NT2/D1 (cell line): ENCODE measurements at regions not wholly inside any gene's neighbourhood (a gene's known extent, or its start where the extent isn't known, plus 50 kb on each side); places are given as distances from the start of the nearest gene placed in this dataset.
A peak's percentile ranks its signal among the peaks of the same experiment; 100 is the strongest.

Source experiments
- DNase-seq: peaks from one replicate; pipeline ENCODE4 v3.0.0-alpha.2; 2011; ENCODE audit warnings: low read depth, low spot score
- H3K27me3 ChIP-seq: 2 replicates; pipeline ENCODE4 v1.6.0; 2011; ENCODE audit warnings: mild to moderate bottlenecking; ENCODE audit not compliant: insufficient read length, insufficient read depth
- H3K36me3 ChIP-seq: 2 replicates; pipeline ENCODE4 v1.6.1; 2011; ENCODE audit warnings: mild to moderate bottlenecking, low read length, mixed read lengths; ENCODE audit not compliant: insufficient read depth, insufficient read length
- H3K4me1 ChIP-seq: 2 replicates; pipeline ENCODE4 v1.5.1; 2011; ENCODE audit not compliant: insufficient read depth, insufficient read length
- H3K4me3 ChIP-seq: 2 replicates; pipeline ENCODE4 v1.5.1; 2011; ENCODE audit warnings: low read depth; ENCODE audit not compliant: insufficient read length
- H3K9ac ChIP-seq: 2 replicates; pipeline ENCODE4 v1.6.0; 2011; ENCODE audit warnings: low read depth; ENCODE audit not compliant: insufficient read length
- H3K9me3 ChIP-seq: 2 replicates; pipeline ENCODE4 v1.5.1; 2011; ENCODE audit warnings: mild to moderate bottlenecking, low read length; ENCODE audit not compliant: insufficient read depth
- SUZ12 ChIP-seq: IDR thresholded peaks from 2 replicates; pipeline ENCODE4 v1.6.1; 2011; ENCODE audit not compliant: insufficient read length, insufficient read depth; ENCODE audit errors: extremely low read depth
- YY1 ChIP-seq: IDR thresholded peaks from 2 replicates; pipeline ENCODE4 v1.6.1; 2011; ENCODE audit not compliant: insufficient read length, insufficient read depth
- ZNF274 ChIP-seq: IDR thresholded peaks from 2 replicates; pipeline ENCODE4 v1.6.1; 2011; ENCODE audit warnings: mild to moderate bottlenecking, low read depth, low read length

DNA sequence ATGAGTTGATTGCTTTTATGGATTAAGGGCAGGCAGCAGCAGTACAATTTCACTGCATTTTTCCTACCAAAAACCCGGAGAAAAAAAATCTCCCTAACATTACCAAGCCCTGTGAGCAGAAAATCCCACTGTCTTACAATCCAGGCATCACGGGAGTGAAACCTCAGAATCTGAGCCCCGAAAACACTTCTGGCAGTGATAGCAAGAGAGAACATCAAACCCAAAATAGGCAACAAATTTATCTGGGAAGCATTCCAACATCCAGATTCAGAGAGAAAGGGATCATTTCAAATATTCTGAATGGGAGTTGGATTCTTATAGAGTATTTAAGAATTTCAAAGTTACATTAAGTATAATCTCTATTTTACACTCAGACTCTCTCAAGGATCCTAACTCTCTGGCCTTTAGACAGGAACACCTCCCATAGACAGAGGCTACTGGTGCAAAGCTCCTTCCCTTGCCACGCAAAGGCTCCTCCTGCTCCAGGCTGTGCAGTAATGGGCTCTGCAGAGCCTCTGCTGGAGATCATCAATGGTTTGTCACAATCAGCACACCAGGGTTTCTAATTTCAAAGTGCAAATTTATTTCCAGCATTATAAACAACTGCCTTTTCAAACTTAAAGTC, 256.9 kb downstream of the PARM1 start:
- no peak for DNase-seq
- TF ChIP-seq ZNF274 (no peak), YY1 (no peak), SUZ12 (no peak)
- Histone ChIP-seq H3K36me3 (no peaks in the 10 kb centered on the region), H3K4me3 (no peak overlapping the region), H3K27me3 (no peaks in the 10 kb centered on the region), H3K9ac (no peak overlapping the region), H3K4me1 (no peaks in the 10 kb centered on the region), H3K9me3 (no peaks in the 10 kb centered on the region)

DNA sequence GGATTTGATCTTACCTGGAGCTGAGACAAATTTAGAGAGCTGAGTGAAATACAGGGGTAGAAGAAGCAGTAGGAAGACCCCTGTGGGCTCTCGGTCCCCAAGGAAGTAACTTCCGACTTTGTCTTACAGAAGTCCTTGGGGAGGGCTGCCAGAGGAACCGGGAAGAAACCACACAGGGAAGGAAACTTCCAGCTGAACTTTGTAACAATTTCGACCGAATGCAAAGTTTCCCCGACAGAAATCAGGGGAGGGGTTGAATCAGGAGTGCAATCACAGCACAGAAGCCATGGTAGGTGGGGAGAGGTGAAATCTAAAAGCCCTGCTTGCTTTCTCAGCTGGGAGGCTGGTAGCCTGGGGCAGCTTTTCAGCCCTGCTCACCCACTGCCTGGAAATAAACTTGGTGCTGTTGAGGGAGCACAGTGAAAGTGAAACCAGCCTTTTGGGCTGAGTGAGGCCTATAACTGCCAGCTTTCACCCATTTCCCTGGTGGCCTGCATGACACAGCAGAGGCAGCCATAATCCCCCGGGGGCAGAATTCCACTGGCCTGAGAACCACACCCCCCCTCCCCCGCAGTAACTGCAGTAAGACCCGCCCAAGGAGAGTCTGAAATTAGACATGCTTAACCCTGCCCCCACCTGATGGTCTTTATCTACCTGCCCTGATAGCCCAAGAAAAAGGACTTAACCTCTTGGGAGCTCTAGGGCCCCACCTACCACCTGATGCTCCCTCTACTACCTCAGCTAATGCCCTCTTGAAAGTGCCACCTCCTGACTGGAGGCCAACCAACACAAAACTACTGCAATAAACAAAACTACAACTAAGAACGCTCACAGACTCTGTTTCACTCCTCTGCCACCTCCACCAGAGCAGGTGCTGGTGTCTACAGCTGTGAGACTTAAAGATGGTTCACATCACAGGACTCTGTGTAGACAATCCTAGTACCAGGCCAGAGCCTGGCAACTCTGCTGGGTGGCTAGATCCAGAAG, 248.2 kb downstream of the PARM1 start:
- H3K27me3 ChIP-seq = no peaks in the 10 kb centered on the region
- 0 out of 2 replicates have a peak, but pooled peaks cover 5% of the 10 kb centered on the region for H3K9me3 ChIP-seq
- TF ChIP-seq ZNF274 (no peak), SUZ12 (no peak), YY1 (peak; percentile 33)
- H3K36me3 ChIP-seq = no peaks in the 10 kb centered on the region
- H3K4me1 ChIP-seq = no peaks in the 10 kb centered on the region
- no peak for DNase-seq
- peak overlapping the region; percentile 24 for H3K9ac ChIP-seq
- peak overlapping the region; percentile 11 for H3K4me3 ChIP-seq

DNA sequence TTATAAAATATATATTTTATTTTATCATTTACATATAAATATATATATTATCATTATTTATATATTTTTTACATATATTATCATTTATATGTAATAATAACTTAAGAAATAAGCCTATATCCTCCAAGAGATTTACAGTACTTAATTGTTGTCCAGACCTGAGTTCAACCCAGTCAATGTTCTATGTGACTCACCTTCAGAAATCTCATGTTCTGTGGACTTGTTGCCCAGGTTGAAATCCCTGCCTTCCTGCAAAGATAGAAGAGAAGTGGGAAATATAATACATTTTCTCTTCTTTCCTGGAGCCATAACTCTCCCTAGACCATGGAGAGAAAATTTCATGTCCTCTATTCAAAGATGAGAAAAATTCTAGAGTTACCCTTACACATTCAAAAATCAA, 247.3 kb downstream of the PARM1 start:
- TF ChIP-seq YY1 = no peak
- TF ChIP-seq ZNF274 = no peak
- no peak for TF ChIP-seq SUZ12
- no peak for DNase-seq
- H3K4me1 ChIP-seq = no peaks in the 10 kb centered on the region
- 0 out of 2 replicates have a peak, but pooled peaks cover 5% of the 10 kb centered on the region for H3K9me3 ChIP-seq
- no peak overlapping the region for H3K9ac ChIP-seq
- no peaks in the 10 kb centered on the region for H3K36me3 ChIP-seq
- no peak overlapping the region for H3K4me3 ChIP-seq
- H3K27me3 ChIP-seq = no peaks in the 10 kb centered on the region

DNA sequence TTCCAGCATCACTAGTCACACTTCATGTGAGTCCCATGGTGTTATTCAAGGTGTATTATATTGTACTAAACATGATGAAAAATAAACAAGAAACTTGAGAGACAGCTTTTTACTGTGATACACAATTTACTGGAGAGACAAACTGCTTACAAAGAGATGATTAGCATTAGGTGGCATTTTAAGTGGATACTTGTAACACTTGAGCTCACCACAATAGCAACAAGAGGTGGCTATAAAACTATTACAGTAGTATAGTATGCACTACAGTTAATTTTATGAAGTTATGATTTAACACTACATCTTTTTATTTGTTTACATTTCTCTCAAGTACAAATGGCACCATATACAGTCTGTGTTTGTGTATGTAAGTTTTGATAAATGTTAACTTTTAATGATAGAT, 246.6 kb downstream of the PARM1 start:
- no peaks in the 10 kb centered on the region for H3K4me1 ChIP-seq
- H3K27me3 ChIP-seq = no peaks in the 10 kb centered on the region
- TF ChIP-seq SUZ12 = no peak
- TF ChIP-seq YY1 = no peak
- TF ChIP-seq ZNF274 = no peak
- DNase-seq = no peak
- H3K4me3 ChIP-seq = no peak overlapping the region
- no peak overlapping the region for H3K9ac ChIP-seq
- no peaks in the 10 kb centered on the region for H3K36me3 ChIP-seq
- H3K9me3 ChIP-seq = 0 out of 2 replicates have a peak, but pooled peaks cover 5% of the 10 kb centered on the region

DNA sequence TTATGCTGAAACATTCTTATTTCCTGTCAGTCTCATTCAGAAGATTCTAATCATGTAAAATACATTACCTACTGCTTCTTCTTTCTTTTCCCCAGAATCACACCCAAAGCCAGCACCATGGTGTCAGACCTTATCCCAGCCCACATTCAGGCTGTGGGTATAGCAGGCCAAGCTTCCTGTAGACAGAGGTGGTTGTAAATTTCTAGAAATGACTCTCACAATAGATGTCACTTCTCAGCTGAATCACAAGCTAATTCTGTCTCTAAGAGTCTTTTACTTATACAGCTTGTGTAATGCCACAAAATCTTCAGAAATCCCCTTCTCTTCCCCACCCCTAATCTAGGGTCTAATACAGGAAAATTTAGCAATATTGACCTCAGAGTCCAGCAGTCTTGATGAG, 239.6 kb downstream of the PARM1 start:
- Histone ChIP-seq H3K4me1 (no peaks in the 10 kb centered on the region), H3K9ac (no peak overlapping the region)
- DNase-seq = no peak

DNA sequence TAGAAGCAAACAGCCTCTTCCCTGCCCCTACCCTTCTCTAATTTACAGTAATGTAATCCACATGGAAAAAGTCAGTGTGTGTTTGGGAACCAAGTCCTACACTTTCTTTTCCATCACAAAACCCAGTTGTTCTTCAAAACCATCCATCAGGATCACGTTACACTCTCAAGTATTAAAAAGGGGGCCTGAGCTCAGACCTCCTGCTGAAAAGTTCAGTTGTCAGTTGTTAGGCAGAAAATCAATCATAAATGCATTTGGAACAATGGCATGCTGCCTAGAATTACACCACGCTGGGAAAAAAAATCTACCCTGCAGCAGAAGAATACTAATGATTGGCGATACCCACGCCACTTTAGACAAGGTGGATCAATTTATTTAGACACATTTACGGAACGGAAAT, 236.5 kb downstream of the PARM1 start:
- no peaks in the 10 kb centered on the region for H3K27me3 ChIP-seq
- H3K36me3 ChIP-seq = no peaks in the 10 kb centered on the region
- H3K9ac ChIP-seq = no peak overlapping the region
- no peak overlapping the region for H3K4me3 ChIP-seq
- peaks cover 10% of the 10 kb centered on the region; the same call in 1 of the 2 replicates for H3K9me3 ChIP-seq
- DNase-seq = no peak
- H3K4me1 ChIP-seq = no peaks in the 10 kb centered on the region
- TF ChIP-seq SUZ12 (no peak), ZNF274 (no peak), YY1 (no peak)

More for the DNA sequence above, 239.6 kb downstream of the PARM1 start:
- Histone ChIP-seq H3K27me3 (no peaks in the 10 kb centered on the region), H3K9me3 (peaks cover 10% of the 10 kb centered on the region; the same call in 1 of the 2 replicates), H3K4me3 (no peak overlapping the region), H3K36me3 (no peaks in the 10 kb centered on the region)
- TF ChIP-seq ZNF274 (no peak), YY1 (no peak), SUZ12 (no peak)

DNA sequence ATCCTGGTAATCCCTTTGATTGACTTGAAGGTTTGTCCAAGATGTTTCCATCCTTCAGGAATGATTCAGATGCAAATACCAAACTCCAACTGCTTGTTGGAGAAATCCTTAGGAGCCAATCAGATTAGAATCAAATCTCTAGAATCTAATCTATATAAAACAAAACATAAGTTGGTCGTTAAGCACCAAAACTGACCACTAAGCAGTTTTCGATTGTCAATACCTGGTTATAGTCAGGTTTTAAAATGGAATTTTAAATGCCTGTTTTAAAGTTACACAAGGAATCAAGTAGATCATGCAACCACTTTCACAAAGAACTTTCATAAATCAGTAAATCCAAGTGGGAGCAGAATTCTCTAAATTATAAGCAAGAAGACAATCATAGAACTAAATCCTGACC, 236.1 kb downstream of the PARM1 start:
- no peaks in the 10 kb centered on the region for H3K4me1 ChIP-seq
- TF ChIP-seq ZNF274 (no peak), SUZ12 (no peak), YY1 (no peak)
- no peak overlapping the region for H3K9ac ChIP-seq
- H3K36me3 ChIP-seq = no peaks in the 10 kb centered on the region
- no peak for DNase-seq
- no peak overlapping the region for H3K4me3 ChIP-seq
- H3K27me3 ChIP-seq = no peaks in the 10 kb centered on the region
- peaks cover 10% of the 10 kb centered on the region; the same call in 1 of the 2 replicates for H3K9me3 ChIP-seq
